Astrocyte of the hippocampus (primary cell): ENCODE measurements at regions not wholly inside any gene's neighbourhood (a gene's known extent, or its start where the extent isn't known, plus 50 kb on each side); places are given as distances from the start of the nearest gene placed in this dataset.
A peak's percentile ranks its signal among the peaks of the same experiment; 100 is the strongest.

Source experiments
- DNase-seq: peaks from one replicate; pipeline ENCODE4 v3.0.0; 2011; ENCODE audit warnings: low read depth, low spot score

- no peak for DNase-seq
Observed at GRCh38 chr22:49369726-49370626, 457.7 kb downstream of the BRD1 start.

DNA sequence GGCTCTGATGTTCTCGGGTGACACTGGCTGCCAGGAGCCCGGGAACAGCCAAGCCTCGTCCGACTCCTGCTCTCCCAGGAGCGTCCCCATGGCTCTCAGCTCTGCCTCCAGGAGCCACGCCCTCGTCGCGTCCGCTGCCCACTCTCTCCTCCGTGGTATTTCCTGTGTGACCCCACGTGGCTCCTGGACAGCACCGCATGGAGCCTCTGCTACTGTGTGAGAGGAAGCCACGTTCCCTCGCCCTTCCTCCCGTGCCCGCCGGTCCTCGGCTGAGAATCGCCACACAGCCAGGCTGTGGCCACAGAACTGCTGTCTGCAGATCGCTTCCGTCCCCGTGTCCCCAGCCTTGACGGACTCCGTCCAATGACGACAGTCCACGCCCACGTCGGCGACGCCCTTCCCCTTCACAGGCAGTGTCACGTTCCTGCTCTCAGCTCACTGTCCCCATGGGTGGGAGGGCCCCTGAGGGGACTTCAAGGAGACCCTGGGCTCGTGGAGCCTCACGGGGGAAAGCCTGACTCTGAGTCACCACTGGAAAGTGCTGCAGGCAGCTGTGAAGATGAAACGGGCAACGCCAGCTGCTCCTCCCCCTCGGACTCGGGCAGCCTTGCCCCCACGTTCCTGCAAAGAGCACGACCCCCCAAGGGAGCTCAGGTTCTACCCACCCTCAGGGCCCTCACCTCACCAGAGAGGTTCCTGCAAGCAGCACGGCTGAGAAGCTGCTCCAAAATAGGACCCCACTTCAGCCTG, 458.5 kb downstream of the BRD1 start:
- DNase-seq: no peak

- DNase-seq: no peak
Observed at GRCh38 chr22:49368221-49368975, 459.3 kb downstream of the BRD1 start.

- DNase-seq: peak; percentile 28
Observed at GRCh38 chr22:49367041-49367697, 460.5 kb downstream of the BRD1 start.

DNA sequence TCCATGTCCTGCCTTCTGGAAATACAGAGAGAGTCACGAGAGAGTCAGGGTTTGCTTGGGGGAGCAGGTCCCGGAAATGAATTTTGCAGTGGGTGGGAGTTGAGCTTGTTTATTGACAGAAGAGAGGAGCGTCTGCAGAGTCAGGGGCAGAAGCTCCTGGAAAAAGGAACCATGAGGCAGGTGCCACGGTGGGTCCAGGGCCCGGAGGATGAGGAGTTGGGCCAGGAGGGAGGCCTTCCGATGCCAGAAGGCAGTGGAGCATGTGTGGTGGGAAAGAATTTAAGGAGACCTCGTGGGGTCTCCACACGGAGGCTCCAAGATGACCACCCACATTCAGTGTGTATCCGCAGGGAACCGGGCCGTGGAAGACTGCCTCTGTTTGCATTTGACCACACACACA, 461.2 kb downstream of the BRD1 start:
- no peak for DNase-seq

DNA sequence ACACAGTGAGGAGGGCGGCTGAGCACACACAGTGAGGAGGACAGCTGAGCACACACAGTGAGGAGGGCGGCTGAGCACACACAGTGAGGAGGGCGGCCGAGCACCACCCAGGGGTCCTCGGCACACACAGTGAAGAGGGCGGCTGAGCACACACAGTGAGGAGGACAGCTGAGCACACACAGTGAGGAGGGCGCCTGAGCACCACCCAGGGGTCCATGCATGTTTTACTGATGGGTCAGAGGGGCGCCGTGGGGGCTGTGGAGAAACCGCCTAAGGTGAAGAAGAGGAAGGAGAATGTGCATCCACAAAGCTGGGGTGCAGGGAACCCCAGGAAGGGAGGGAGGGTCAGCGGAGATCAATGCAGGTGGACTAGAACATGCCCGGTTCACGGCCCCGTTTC, 461.8 kb downstream of the BRD1 start:
- no peak for DNase-seq

- DNase-seq: no peak
Observed at GRCh38 chr22:49365191-49365837, 462.4 kb downstream of the BRD1 start.

- no peak for DNase-seq
Observed at GRCh38 chr22:49364398-49364797, 463.3 kb downstream of the BRD1 start.

GRCh38 chr22:49363526-49364230, 464.0 kb downstream of the BRD1 start:
- no peak for DNase-seq

DNA sequence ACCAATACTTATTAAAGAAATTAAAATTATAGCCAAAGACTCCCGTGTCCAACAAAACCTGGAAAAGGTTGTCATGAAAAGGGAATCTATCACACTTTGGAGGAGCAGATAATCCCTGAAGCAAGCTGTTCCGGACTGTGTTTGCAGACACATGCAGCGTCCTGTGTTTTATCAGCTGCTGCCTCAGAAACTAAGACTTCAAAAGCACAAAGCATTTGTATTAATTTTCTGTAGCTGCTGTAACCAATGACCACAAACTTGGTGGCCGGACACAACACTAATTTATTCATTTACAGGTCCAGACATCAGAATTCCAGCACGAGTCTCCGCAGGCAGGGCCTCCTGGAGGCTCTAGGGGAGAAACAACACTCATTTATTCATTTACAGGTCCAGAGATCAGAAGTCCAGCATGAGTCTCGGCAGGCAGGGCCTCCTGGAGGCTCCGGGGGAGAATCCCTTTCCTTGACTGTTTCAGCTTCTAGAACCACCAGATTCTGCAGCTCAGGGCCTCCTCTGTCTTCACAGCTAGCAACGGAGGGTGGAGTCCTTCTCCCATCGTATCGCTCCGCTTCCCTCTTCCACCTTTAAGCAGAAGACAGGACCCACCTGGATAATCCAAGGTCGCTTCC, 465.3 kb downstream of the BRD1 start:
- no peak for DNase-seq

GRCh38 chr22:49361164-49361563, 466.5 kb downstream of the BRD1 start:
- no peak for DNase-seq

DNA sequence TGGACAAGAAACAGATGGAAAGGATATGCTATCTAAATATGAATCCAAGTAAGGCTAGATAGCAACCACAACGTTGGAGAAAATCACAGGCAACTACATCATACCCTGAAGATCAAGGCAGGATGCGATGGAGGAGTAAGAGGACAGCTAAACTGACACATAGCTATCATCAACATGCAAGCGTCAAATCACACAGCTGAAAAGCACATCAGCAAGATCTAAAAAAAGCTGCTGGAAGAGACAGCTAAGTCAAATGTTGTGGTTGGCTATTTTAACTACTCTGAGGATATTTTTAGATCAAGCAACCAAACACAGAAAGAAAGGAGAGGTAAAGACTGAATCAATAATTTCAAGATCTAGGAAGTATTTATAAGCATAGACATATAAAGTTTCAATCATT, 466.9 kb downstream of the BRD1 start:
- DNase-seq: no peak

DNA sequence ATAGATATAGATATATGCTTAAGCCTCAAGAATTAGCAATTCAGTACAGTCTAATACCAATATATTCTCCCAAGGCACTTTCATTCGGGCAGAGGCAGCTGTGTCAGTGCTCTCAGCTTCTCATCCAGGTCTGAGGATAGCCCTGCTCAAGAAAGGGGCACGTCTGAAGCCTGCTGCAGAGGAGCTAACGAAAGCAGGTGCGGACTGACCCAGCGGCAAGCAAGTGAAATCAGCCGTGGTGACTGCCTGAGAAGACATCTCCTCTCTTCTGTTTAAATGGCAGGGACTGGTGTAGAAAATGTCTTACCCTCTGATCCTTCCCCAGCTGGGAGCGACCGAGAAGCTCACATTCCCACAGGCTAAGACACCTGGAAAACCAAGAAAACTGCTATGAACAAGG, 468.6 kb downstream of the BRD1 start:
- DNase-seq: no peak

GRCh38 chr22:49357661-49358440, 469.8 kb downstream of the BRD1 start:
- no peak for DNase-seq

DNA sequence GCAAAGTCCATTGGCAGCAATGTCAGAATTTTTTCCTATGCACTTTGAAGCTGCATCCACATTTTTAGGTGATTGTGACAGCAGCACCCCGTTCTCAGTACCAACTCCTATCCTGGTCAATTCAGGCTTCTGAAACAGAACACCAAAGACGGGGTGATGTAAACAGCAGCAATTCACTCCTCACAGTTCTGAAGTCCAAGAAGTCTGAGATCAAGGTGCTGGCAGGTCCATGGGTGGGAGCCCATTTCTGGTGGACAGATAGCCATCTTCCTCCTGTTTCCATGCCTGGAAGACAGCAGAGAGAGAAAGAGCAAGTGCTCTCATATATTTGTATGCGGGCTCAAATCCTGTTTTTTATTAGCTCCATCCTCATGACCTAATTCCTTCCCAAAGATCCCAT, 471.2 kb downstream of the BRD1 start:
- no peak for DNase-seq

- no peak for DNase-seq
Observed at GRCh38 chr22:49355211-49355920, 472.3 kb downstream of the BRD1 start.

GRCh38 chr22:49354516-49355210, 473.0 kb downstream of the BRD1 start:
- DNase-seq: peak; percentile 25

DNA sequence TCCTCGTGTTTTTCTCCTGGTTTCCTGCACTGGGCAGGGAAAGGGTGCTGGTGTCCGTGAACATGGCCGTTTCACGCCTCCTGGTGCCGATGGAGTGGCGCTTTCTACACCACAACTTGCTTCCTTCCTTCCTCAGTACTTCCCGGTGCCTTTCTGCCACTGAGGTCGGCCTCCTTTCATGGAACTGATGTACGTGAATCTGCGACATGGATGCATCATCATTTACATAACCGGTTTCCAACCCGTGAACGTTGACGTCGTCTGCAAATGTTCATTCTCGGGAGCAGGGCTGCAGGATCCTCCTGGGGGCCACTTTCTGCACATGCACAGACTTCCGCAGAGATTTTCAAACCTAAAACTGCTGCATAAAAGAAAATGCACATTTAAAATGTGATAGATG, 474.4 kb downstream of the BRD1 start:
- DNase-seq: no peak
